Stimulated activated CD8-positive, alpha-beta memory T cell treated with anti-CD3 and anti-CD28 coated beads, Interleukin-15, amount 100 ng/mL, for 48 hours (primary cell): ENCODE measurements at regions not wholly inside any gene's neighbourhood (a gene's known extent, or its start where the extent isn't known, plus 50 kb on each side); places are given as distances from the start of the nearest gene placed in this dataset.

Experiments used
- DNase-seq, 2 donors: peaks; one replicate each; pipeline ENCODE4 v3.0.0-alpha.2; 2020; ENCODE audit warnings: low read depth in 2 of 2

GRCh38 chr6:148090326-148090725 is 252.3 kb upstream of the SASH1 start:
- no peak for DNase-seq

GRCh38 chr6:148091394-148091793 is 251.2 kb upstream of the SASH1 start:
- no peak for DNase-seq

- no peak for DNase-seq
Observed at GRCh38 chr6:148103436-148103835, 239.2 kb upstream of the SASH1 start.

- no peak for DNase-seq
Observed at GRCh38 chr6:148104131-148104530, 238.5 kb upstream of the SASH1 start.

GRCh38 chr6:148105695-148106094 is 236.9 kb upstream of the SASH1 start:
- DNase-seq: no peak

GRCh38 chr6:148107911-148108310 is 234.7 kb upstream of the SASH1 start:
- DNase-seq: no peak

- no peak for DNase-seq
Observed at GRCh38 chr6:148109732-148110131, 232.9 kb upstream of the SASH1 start.

- no peak for DNase-seq
Observed at GRCh38 chr6:148110925-148111324, 231.7 kb upstream of the SASH1 start.

GRCh38 chr6:148112851-148113319 is 229.8 kb upstream of the SASH1 start:
- no peak for DNase-seq

- DNase-seq: no peak
Observed at GRCh38 chr6:148116001-148116400, 226.6 kb upstream of the SASH1 start.

GRCh38 chr6:148118244-148118643 is 224.4 kb upstream of the SASH1 start:
- no peak for DNase-seq

- DNase-seq: no peak
Observed at GRCh38 chr6:148128014-148128730, 214.5 kb upstream of the SASH1 start.

- no peak for DNase-seq
Observed at GRCh38 chr6:148134592-148134991, 208.0 kb upstream of the SASH1 start.

GRCh38 chr6:148136586-148136985 is 206.1 kb upstream of the SASH1 start:
- DNase-seq: no peak

GRCh38 chr6:148137652-148138051 is 205.0 kb upstream of the SASH1 start:
- DNase-seq: no peak

GRCh38 chr6:148138573-148138972 is 204.1 kb upstream of the SASH1 start:
- DNase-seq: no peak

- no peak for DNase-seq
Observed at GRCh38 chr6:148140772-148141557, 201.7 kb upstream of the SASH1 start.

GRCh38 chr6:148142821-148143220 is 199.8 kb upstream of the SASH1 start:
- no peak for DNase-seq

GRCh38 chr6:148143771-148144170 is 198.9 kb upstream of the SASH1 start:
- no peak for DNase-seq

GRCh38 chr6:148144917-148145521 is 197.6 kb upstream of the SASH1 start:
- peak; percentile 26 to 28 for DNase-seq

GRCh38 chr6:148146717-148147462 is 195.7 kb upstream of the SASH1 start:
- DNase-seq: peak; percentile 31 to 32

- DNase-seq: no peak
Observed at GRCh38 chr6:148147463-148147830, 195.2 kb upstream of the SASH1 start.
